AG04450 (cell line): ENCODE measurements at regions not wholly inside any gene's neighbourhood (a gene's known extent, or its start where the extent isn't known, plus 50 kb on each side); places are given as distances from the start of the nearest gene placed in this dataset.

Experiments used
- CTCF ChIA-PET: fragments of 300-600, 350-600 bp; formaldehyde crosslinking; extraction: SDS; loops from one replicate; lab custom pipeline; 2022; ENCODE audit warnings: antibody characterized with exemption, inconsistent platforms; lab: Charles Lee
- POLR2A ChIA-PET: fragments of 350-600 bp; formaldehyde crosslinking; extraction: SDS; loops from one replicate; lab custom pipeline; 2021; ENCODE audit warnings: antibody characterized with exemption, inconsistent platforms; lab: Yijun Ruan, JAX
- DNase-seq: peaks from one replicate; pipeline ENCODE4 v3.0.0-alpha.2; 2011; ENCODE audit warnings: low read depth, low spot score
- H3K27ac ChIP-seq: one replicate; pipeline ENCODE4 v1.5.1; 2012; ENCODE audit warnings: low read depth, low read length, control low read depth
- H3K27me3 ChIP-seq: one replicate; pipeline ENCODE4 v1.6.0; 2012; ENCODE audit warnings: low read length; ENCODE audit not compliant: control insufficient read depth, insufficient read depth
- H3K4me3 ChIP-seq: 2 replicates; pipeline ENCODE4 v1.5.1; 2011; ENCODE audit warnings: mild to moderate bottlenecking, low read depth, low read length, control low read depth
- H3K9me3 ChIP-seq: 2 replicates; pipeline ENCODE4 v1.5.1; 2012; ENCODE audit warnings: low read length; ENCODE audit not compliant: control insufficient read depth, insufficient read depth
- TF ChIP-seq, protein P1 (sequence below): IDR thresholded peaks from 2 replicates; pipeline ENCODE4 v1.5.1; 2011; ENCODE audit warnings: low read depth, low read length, control low read depth, inconsistent platforms

DNA sequence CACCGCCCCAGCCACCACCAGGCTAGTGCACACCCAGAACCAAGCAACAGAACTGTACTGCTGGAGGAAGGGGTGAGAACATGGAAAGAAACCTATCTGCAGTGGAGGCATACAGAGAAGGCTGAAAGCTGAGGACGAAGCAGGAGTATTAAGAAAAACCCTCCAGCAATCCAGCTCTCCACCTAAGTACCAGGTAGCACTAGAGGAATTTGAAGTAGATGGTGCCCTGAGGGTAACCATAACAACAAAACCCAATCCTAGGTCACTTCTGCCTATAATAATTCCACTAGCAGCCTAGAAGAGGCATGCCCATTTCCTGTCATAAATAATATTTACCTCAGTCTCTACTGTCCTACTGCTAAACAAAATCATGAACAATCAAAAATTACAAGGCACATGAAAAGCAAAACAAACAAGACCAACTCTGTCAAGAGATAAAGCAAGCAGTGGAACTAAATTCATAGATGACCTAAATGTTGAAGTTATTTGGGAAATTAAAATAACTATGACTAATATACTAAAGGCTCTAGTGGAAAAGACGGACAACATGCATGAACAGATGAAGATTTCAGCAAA, 51.1 kb downstream of the HYCC1 start:
- CTCF ChIA-PET = no interaction called here
- DNase-seq = no peak
- H3K27ac ChIP-seq = no peak overlapping the region

DNA sequence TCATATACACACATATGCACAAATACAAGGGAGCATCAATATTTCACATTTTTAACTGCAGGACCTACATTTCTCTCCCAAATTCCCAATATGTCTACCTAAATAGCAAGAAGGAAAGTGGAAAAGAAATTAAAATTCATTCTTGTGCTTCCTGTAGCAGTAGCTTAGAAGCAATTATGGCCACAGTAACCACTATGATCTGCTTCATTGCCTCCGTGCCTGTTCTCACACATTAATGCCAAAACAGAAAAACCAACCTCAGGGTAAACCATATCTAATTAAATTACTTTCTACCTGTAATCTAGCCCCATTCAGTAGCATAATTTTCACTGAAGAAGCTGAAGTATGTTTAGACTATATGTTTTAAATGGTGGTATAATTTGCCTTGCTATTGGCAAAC, 55.2 kb downstream of the HYCC1 start:
- TF ChIP-seq, protein P1, sequence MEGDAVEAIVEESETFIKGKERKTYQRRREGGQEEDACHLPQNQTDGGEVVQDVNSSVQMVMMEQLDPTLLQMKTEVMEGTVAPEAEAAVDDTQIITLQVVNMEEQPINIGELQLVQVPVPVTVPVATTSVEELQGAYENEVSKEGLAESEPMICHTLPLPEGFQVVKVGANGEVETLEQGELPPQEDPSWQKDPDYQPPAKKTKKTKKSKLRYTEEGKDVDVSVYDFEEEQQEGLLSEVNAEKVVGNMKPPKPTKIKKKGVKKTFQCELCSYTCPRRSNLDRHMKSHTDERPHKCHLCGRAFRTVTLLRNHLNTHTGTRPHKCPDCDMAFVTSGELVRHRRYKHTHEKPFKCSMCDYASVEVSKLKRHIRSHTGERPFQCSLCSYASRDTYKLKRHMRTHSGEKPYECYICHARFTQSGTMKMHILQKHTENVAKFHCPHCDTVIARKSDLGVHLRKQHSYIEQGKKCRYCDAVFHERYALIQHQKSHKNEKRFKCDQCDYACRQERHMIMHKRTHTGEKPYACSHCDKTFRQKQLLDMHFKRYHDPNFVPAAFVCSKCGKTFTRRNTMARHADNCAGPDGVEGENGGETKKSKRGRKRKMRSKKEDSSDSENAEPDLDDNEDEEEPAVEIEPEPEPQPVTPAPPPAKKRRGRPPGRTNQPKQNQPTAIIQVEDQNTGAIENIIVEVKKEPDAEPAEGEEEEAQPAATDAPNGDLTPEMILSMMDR = no peak
- Histone ChIP-seq H3K9me3 (no peaks in the 10 kb centered on the region), H3K27me3 (no peaks in the 10 kb centered on the region), H3K27ac (no peak overlapping the region), H3K4me3 (no peak overlapping the region)
- ChIA-PET CTCF (interaction anchor here (1.2 to 1.5 kb wide), 2 partner anchors 97 to 399 kb away, joined by 3 read pairs; no protein-coding TSS in a partner anchor), POLR2A (no interaction called here)
- DNase-seq = no peak

More for the DNA sequence above, 51.1 kb downstream of the HYCC1 start:
- TF ChIP-seq, protein P1 = no peak
- Histone ChIP-seq H3K9me3 (no peaks in the 10 kb centered on the region), H3K27me3 (no peaks in the 10 kb centered on the region), H3K4me3 (no peak overlapping the region)
- POLR2A ChIA-PET = no interaction called here

DNA sequence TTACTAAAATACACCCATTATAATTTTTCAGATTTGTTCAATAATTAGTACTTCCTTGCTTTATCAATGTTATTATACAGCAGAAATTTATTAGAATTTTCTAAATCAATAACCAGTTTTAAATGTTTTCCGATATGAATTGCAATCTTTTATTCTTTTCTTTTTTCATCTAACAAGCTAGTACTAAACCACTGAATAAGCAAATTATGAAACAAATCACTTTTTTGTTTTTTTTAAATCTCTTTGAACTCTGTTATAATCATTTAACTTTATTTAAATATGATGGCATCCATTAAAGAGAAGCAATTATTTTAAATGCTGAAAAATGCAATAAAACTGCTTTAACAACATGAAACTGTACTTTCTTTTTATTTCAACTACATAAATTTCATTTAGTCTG, 59.7 kb downstream of the HYCC1 start:
- no peaks in the 10 kb centered on the region for H3K9me3 ChIP-seq
- CTCF ChIA-PET = no interaction called here
- H3K27ac ChIP-seq = no peak overlapping the region
- no peak for DNase-seq
- H3K4me3 ChIP-seq = no peak overlapping the region
- POLR2A ChIA-PET = no interaction called here
- TF ChIP-seq, protein P1 = no peak
- no peaks in the 10 kb centered on the region for H3K27me3 ChIP-seq

DNA sequence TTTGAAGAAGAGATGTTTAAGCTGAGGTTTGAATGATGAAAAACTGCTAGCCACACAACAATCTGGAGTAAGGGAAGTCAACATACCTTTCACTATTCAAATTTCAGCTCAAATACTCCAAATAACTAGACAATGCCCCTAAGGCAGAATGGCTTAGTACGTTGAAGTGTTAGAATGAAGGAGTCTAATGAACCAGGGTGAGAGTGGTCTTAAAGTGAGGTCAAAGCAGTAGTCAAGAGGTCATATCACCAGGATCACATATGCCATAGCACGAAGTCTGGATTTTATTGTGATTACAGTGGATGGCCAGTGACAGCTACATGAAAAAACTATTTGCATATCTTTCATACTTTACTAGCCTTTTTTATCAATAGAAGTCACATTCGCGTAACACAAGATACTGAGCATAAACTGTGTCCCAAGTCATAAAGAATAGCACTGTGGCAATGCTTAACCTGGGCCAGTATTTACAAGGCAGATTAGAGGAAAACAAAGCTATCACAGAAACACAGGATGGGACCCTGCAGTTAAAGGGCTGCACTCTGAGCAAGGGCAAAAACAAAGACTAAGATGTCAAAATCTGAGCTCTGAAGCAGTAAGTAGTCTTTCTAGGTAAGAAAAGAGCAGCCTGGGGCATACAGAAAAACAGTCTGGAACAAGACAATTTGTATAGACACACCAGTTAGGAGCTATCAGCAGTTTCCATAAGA, 61.5 kb downstream of the HYCC1 start:
- Histone ChIP-seq H3K27me3 (no peaks in the 10 kb centered on the region), H3K27ac (no peak overlapping the region), H3K9me3 (no peaks in the 10 kb centered on the region), H3K4me3 (no peak overlapping the region)
- CTCF ChIA-PET = interaction anchor here (0.6 to 1.6 kb wide), 4 partner anchors 9 to 328 kb away, joined by 3 to 10 read pairs (median 6); no protein-coding TSS in a partner anchor
- POLR2A ChIA-PET = no interaction called here
- DNase-seq = no peak
- TF ChIP-seq, protein P1 = no peak

DNA sequence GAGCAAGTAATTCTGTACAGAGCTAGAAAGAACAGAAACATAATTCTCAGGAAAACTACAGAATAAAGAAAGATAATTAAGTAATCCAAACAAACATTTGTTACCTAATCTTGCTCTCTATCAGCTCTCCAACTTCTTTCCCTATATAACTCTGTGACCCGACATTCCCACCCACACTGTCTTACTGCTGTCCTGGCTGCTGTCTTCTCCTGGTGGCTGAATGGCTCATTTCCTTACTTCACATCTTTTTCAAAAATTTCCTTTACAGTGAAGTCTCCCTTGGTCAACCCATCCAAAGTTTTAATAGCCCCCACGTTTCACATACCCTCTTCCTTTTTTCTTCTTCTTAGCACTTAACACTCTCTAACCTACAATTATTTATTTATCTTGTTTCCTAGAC, 64.0 kb downstream of the HYCC1 start:
- H3K27me3 ChIP-seq = no peaks in the 10 kb centered on the region
- TF ChIP-seq, protein P1 = peak; percentile 28; the same call in 1 of the 2 replicates
- no peak overlapping the region for H3K4me3 ChIP-seq
- no peaks in the 10 kb centered on the region for H3K9me3 ChIP-seq
- DNase-seq = no peak
- ChIA-PET CTCF (interaction anchor here (0.5 to 1.4 kb wide), 3 partner anchors 96 to 105 kb away, joined by 3 to 4 read pairs (median 4); no protein-coding TSS in a partner anchor), POLR2A (no interaction called here)
- no peak overlapping the region for H3K27ac ChIP-seq
